Mucosa of descending colon (tissue), 3 donors: ENCODE measurements at regions not wholly inside any gene's neighbourhood (a gene's known extent, or its start where the extent isn't known, plus 50 kb on each side); places are given as distances from the start of the nearest gene placed in this dataset.

Experiments
- ATAC-seq: fragments of 200-7000 bp; cut with Tn5 transposase; one replicate; pipeline ENCODE4 v1.9.1; 2020; ENCODE audit warnings: mild to moderate bottlenecking, moderate library complexity
- DNase-seq, 3 donors: peaks; one replicate each; pipeline ENCODE4 v3.0.0-alpha.2; 2020
- H3K36me3 ChIP-seq: fragments of 200-600 bp; one replicate; pipeline ENCODE4 v1.8.0; 2021; ENCODE audit warnings: low read depth, mild to moderate bottlenecking
- H3K4me1 ChIP-seq: fragments of 200-600 bp; one replicate; pipeline ENCODE4 v1.8.0; 2021; ENCODE audit warnings: low read depth, mild to moderate bottlenecking
- H3K4me3 ChIP-seq: fragments of 200-600 bp; one replicate; pipeline ENCODE4 v1.8.0; 2021; ENCODE audit warnings: mild to moderate bottlenecking
- H3K9me3 ChIP-seq: fragments of 200-600 bp; one replicate; pipeline ENCODE4 v1.8.0; 2021; ENCODE audit warnings: mild to moderate bottlenecking
- intact Hi-C, 2 donors: fragments of 100-400 bp; cut with DNase I in 1 of 2; cut with micrococcal nuclease in 1 of 2; formaldehyde crosslinking; loops; one replicate each; pipeline versions ENCODE4 v1.11.0 to v1.11.1; 2022; cut with DNase I, micrococcal nuclease
- TF ChIP-seq, protein P1 (sequence below): fragments of 200-600 bp; IDR thresholded peaks from one replicate; pipeline ENCODE4 v1.8.0; 2022; ENCODE audit warnings: antibody characterized with exemption, mild to moderate bottlenecking
- donor health status: DM: no; HTN: no; CAD: no; lungs with moderate emphysema.
- donor health status: DM: no; HTN: no; CAD: no.
- donor health status: DM: no; HTN: yes; CAD: no.

DNA sequence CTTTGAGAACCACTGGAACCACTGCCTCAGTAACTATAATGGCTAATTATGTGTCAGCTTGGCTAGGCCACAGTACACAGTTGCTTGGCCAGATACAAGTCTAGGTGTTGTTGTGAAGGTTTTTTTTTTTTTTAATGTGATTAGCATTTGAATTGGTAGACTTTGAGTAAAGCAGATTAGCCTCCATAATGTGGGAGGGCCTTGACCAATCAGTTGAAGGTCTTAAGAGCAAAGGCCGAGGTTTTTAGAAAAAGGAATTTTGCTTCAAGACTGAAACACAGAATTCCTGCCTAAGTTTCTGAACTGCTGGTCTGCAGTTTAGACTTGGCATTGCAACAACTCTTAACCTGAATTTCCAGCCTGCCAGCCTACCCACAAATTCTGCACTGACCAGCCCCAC, 451.6 kb upstream of the AZI2 start:
- no peak overlapping the region for H3K4me3 ChIP-seq
- no peaks in the 10 kb centered on the region for H3K4me1 ChIP-seq
- ATAC-seq (no peak), DNase-seq (no peak)
- H3K36me3 ChIP-seq = no peaks in the 10 kb centered on the region
- intact Hi-C loops = no loop called here
- H3K9me3 ChIP-seq = no peaks in the 10 kb centered on the region
- TF ChIP-seq, protein P1, sequence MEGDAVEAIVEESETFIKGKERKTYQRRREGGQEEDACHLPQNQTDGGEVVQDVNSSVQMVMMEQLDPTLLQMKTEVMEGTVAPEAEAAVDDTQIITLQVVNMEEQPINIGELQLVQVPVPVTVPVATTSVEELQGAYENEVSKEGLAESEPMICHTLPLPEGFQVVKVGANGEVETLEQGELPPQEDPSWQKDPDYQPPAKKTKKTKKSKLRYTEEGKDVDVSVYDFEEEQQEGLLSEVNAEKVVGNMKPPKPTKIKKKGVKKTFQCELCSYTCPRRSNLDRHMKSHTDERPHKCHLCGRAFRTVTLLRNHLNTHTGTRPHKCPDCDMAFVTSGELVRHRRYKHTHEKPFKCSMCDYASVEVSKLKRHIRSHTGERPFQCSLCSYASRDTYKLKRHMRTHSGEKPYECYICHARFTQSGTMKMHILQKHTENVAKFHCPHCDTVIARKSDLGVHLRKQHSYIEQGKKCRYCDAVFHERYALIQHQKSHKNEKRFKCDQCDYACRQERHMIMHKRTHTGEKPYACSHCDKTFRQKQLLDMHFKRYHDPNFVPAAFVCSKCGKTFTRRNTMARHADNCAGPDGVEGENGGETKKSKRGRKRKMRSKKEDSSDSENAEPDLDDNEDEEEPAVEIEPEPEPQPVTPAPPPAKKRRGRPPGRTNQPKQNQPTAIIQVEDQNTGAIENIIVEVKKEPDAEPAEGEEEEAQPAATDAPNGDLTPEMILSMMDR = no peak

DNA sequence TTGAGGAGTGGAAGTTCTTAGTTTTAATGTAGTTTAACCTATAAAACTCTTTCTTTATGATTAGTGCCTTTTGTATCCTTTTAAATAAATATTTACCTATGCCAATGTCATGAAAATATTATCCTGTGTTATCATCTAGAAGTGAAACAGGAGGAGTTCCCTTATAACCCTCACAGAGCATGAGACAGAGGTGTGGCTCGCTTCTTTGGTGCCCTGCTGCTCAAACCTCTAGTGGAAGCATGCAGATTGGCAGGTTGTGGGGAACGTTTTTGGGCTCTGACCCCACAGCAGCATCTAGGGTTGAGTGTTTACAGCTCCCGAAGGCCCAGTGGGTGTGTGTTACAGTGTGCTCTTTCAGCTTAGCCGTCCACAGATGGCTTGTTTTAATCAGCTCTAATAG, 459.4 kb upstream of the AZI2 start:
- DNase-seq (no peak), ATAC-seq (no peak)
- Histone ChIP-seq H3K36me3 (no peaks in the 10 kb centered on the region), H3K4me1 (no peaks in the 10 kb centered on the region), H3K9me3 (no peaks in the 10 kb centered on the region), H3K4me3 (no peak overlapping the region)
- intact Hi-C loops = no loop called here
- TF ChIP-seq, protein P1 = no peak

DNA sequence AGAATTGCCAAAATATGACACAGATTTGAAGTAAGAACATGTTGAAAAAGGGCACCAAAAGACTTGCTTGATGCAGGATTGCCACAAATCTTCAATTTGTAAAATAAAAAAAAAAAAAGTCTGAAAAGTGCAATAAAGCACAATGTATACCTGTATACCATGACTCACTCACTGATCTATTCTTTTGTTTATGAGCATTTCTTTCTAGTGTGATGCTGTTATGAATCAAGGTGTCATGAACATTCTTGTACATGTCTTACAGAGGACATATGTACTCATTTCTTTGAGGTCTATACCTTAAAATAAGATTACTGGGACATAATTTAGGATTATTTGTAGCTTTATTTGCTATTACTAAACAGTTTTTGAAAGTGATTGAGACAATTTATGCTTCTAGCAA, 464.9 kb upstream of the RBMS3 start:
- no peak for ATAC-seq
- intact Hi-C loops = no loop called here
- Histone ChIP-seq H3K4me1 (no peaks in the 10 kb centered on the region), H3K36me3 (no peaks in the 10 kb centered on the region), H3K9me3 (no peaks in the 10 kb centered on the region), H3K4me3 (no peak overlapping the region)
- TF ChIP-seq, protein P1 = no peak
- no peak for DNase-seq

DNA sequence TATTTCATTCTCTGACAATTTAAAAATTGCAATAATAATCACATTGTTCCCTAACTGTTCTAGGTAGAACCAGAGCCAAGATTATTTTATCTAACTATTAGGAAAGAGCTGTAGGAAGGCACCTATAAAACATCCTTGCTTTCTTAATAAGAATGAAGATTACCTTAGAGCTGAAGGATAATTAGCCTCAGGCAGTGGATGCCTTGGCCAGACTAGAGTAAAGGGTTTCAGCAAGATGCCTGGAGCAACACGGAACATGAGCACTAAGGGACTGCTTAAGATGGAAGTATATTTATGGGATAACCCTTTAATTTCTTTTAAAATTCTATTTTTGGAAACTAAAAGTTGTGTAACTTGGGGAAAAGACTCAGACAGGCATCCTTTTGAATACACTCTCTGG, 456.6 kb upstream of the RBMS3 start:
- H3K4me3 ChIP-seq = no peak overlapping the region
- no peak for ATAC-seq
- no peaks in the 10 kb centered on the region for H3K36me3 ChIP-seq
- no peaks in the 10 kb centered on the region for H3K4me1 ChIP-seq
- intact Hi-C loops = no loop called here
- no peak for DNase-seq
- TF ChIP-seq, protein P1 = no peak
- H3K9me3 ChIP-seq = no peaks in the 10 kb centered on the region

DNA sequence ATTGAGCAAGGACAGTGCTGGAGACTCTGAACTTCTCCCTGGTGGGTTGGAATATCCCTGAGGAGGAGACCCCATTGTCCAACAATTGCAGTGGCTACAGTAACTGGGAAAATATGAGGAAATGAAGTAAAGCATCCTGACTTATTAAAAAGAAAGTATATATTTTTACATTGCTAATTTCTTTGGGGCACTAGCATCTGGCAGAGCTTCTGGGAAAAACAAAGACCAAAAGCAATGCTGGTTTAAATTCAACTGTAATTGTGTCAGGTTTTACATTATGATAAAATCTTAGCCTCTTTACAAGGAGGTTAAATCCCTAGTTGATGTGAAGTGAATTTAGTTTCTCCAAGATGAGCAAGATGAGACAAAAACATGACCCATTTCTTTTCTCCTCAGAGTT, 454.0 kb upstream of the RBMS3 start:
- intact Hi-C loops = no loop called here
- H3K4me1 ChIP-seq = no peaks in the 10 kb centered on the region
- TF ChIP-seq, protein P1 = no peak
- peaks cover 5% of the 10 kb centered on the region for H3K9me3 ChIP-seq
- no peak for DNase-seq
- no peak for ATAC-seq
- H3K4me3 ChIP-seq = no peak overlapping the region
- no peaks in the 10 kb centered on the region for H3K36me3 ChIP-seq

DNA sequence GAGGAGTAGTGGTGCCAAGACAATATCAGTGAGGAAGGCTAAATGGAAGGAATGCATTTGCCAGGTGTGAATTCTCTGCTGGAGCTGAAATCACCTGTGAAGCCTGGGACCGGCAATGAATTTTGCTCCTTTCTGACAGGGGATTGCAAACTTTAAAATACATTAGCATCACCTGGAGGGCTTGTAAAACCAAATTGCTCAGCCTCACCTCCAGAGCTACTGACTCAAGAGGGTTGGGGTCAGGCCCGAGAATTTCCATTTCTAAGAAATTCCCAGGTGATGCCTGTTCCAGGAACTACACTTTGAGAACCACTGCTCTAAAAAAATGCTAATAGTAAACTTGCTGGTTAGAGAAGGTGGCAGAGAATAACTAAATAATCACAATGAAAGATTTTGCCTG, 445.6 kb upstream of the RBMS3 start:
- DNase-seq (no peak), ATAC-seq (no peak)
- Histone ChIP-seq H3K9me3 (peaks cover 5% of the 10 kb centered on the region), H3K36me3 (no peaks in the 10 kb centered on the region), H3K4me3 (no peak overlapping the region), H3K4me1 (no peaks in the 10 kb centered on the region)
- TF ChIP-seq, protein P1 = no peak
- intact Hi-C loops = no loop called here
